DOHH2 (cell line): ENCODE measurements at regions not wholly inside any gene's neighbourhood (a gene's known extent, or its start where the extent isn't known, plus 50 kb on each side); places are given as distances from the start of the nearest gene placed in this dataset.

Experiments used
- H3F3A ChIP-seq: fragments of 200-600 bp; sonication (generic), shearing (Covaris generic); 2 replicates; pipeline ENCODE4 v1.6.0; 2016; ENCODE audit warnings: antibody characterized with exemption, mild to moderate bottlenecking; ENCODE audit not compliant: control insufficient read depth, insufficient read depth
- H3K27ac ChIP-seq: fragments of 200-600 bp; sonication (generic); 2 replicates; pipeline ENCODE4 v1.5.1; 2014; ENCODE audit warnings: low read depth, mild to moderate bottlenecking, low read length, moderate library complexity
- H3K27me3 ChIP-seq: fragments of 200-600 bp; sonication (generic); 2 replicates; pipeline ENCODE4 v1.6.1; 2014; ENCODE audit warnings: mild to moderate bottlenecking, low read length, mixed read lengths; ENCODE audit not compliant: control insufficient read depth
- H3K36me3 ChIP-seq: fragments of 200-600 bp; sonication (generic); 2 replicates; pipeline ENCODE4 v1.6.1; 2014; ENCODE audit warnings: mild to moderate bottlenecking, low read length, moderate library complexity, mixed read lengths; ENCODE audit not compliant: control insufficient read depth
- H3K4me1 ChIP-seq: fragments of 200-600 bp; sonication (generic); 2 replicates; pipeline ENCODE4 v1.6.1; 2014; ENCODE audit warnings: mild to moderate bottlenecking, low read length, mixed read lengths; ENCODE audit not compliant: control insufficient read depth
- H3K4me2 ChIP-seq: fragments of 200-600 bp; sonication (generic); 2 replicates; pipeline ENCODE4 v1.6.0; 2014; ENCODE audit warnings: mild to moderate bottlenecking, low read length, moderate library complexity
- H3K4me3 ChIP-seq: fragments of 200-600 bp; sonication (generic); 2 replicates; pipeline ENCODE4 v1.5.1; 2014; ENCODE audit warnings: mild to moderate bottlenecking, low read length, mixed read lengths
- H3K79me2 ChIP-seq: fragments of 200-600 bp; sonication (generic); 2 replicates; pipeline ENCODE4 v1.6.1; 2014; ENCODE audit warnings: mild to moderate bottlenecking, low read length, mixed read lengths; ENCODE audit not compliant: control insufficient read depth
- H3K9me2 ChIP-seq: fragments of 200-600 bp; sonication (generic); replicated peaks from 2 replicates; pipeline ENCODE4 v1.6.1; 2014; ENCODE audit warnings: mild to moderate bottlenecking, low read length, mixed read lengths; ENCODE audit not compliant: control insufficient read depth
- H3K9me3 ChIP-seq: fragments of 200-600 bp; sonication (generic); 2 replicates; pipeline ENCODE4 v1.6.1; 2014; ENCODE audit warnings: antibody characterized with exemption, low read length, mixed read lengths; ENCODE audit not compliant: control insufficient read depth, insufficient read depth
- H4K20me1 ChIP-seq: fragments of 200-600 bp; sonication (generic); 2 replicates; pipeline ENCODE4 v1.6.0; 2014; ENCODE audit warnings: low read depth, mild to moderate bottlenecking, antibody characterized with exemption, low read length, moderate library complexity; ENCODE audit not compliant: control insufficient read depth, insufficient read depth
- EZH2phosphoT487 ChIP-seq: fragments of 200-600 bp; sonication (generic); IDR thresholded peaks from 2 replicates; pipeline ENCODE4 v1.6.1; 2017; ENCODE audit warnings: borderline replicate concordance, mild to moderate bottlenecking, antibody characterized with exemption, low read length, moderate library complexity, mixed read lengths
- TF ChIP-seq, protein P1 (sequence below): fragments of 200-600 bp; sonication (generic); IDR thresholded peaks from one replicate; pipeline ENCODE4 v1.5.1; 2014; ENCODE audit warnings: antibody characterized with exemption, mild to moderate bottlenecking, low read depth, low read length; ENCODE audit not compliant: poor library complexity, severe bottlenecking

DNA sequence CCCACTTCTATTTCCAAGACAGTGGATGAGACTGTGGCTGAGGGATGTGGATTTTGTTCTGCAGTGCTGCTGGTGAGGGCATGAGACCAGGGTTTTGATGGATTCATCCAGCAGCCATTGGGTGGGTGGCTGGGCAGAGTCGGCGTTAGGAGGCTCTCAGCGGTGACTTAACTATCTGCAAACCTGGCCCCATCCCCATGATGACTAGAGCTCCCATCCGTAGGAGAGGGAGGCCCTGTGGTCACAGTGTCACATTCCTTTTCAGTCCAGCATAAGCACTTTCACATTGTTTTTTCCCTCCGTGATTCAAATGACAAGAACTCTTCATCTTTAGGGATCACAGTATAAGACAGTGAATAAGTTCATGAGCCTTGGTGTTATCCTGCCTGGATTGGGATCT, 60.4 kb upstream of the SPRY4 start:
- Histone ChIP-seq H3K36me3 (no peaks in the 10 kb centered on the region), H3K79me2 (no peaks in the 10 kb centered on the region), H3F3A (no peaks in the 10 kb centered on the region), H3K9me2 (no peaks in the 10 kb centered on the region), H3K27me3 (no peaks in the 10 kb centered on the region), H3K4me3 (no peak overlapping the region), H3K4me1 (no peaks in the 10 kb centered on the region), H4K20me1 (no peaks in the 10 kb centered on the region), H3K9me3 (no peaks in the 10 kb centered on the region), H3K27ac (no peak overlapping the region), H3K4me2 (no peak overlapping the region)
- TF ChIP-seq, protein P1, sequence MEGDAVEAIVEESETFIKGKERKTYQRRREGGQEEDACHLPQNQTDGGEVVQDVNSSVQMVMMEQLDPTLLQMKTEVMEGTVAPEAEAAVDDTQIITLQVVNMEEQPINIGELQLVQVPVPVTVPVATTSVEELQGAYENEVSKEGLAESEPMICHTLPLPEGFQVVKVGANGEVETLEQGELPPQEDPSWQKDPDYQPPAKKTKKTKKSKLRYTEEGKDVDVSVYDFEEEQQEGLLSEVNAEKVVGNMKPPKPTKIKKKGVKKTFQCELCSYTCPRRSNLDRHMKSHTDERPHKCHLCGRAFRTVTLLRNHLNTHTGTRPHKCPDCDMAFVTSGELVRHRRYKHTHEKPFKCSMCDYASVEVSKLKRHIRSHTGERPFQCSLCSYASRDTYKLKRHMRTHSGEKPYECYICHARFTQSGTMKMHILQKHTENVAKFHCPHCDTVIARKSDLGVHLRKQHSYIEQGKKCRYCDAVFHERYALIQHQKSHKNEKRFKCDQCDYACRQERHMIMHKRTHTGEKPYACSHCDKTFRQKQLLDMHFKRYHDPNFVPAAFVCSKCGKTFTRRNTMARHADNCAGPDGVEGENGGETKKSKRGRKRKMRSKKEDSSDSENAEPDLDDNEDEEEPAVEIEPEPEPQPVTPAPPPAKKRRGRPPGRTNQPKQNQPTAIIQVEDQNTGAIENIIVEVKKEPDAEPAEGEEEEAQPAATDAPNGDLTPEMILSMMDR, result no peak
- TF ChIP-seq EZH2phosphoT487, result no peak

DNA sequence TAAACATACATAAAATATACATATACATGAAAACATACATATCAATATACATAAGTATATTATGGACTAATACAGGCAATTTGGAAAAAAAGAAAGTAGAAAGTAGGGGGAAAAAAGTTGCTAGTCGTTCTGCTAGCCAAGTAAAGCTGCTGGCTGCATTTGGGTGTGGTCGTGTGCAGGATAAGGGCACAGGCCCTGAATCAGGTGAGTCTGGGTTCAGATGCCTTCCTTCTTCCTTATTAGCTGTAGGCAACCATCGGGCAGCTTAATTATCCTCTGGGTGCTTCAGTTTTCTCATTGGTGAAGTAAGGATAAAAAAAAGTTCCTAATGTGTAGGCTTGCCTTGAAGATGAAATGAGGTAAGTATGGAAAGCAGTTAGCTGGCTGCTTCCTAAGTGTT, 59.2 kb upstream of the SPRY4 start:
- no peaks in the 10 kb centered on the region for H3K9me3 ChIP-seq
- H3K4me3 ChIP-seq, result no peak overlapping the region
- no peak overlapping the region for H3K27ac ChIP-seq
- H3K4me2 ChIP-seq, result no peak overlapping the region
- H3K9me2 ChIP-seq, result no peaks in the 10 kb centered on the region
- no peaks in the 10 kb centered on the region for H4K20me1 ChIP-seq
- TF ChIP-seq, protein P1, result no peak
- no peak for TF ChIP-seq EZH2phosphoT487
- H3K79me2 ChIP-seq, result no peaks in the 10 kb centered on the region
- H3K36me3 ChIP-seq, result no peaks in the 10 kb centered on the region
- peaks cover 1% of the 10 kb centered on the region; the same call in 1 of the 2 replicates for H3K27me3 ChIP-seq
- no peaks in the 10 kb centered on the region for H3F3A ChIP-seq
- no peaks in the 10 kb centered on the region for H3K4me1 ChIP-seq

DNA sequence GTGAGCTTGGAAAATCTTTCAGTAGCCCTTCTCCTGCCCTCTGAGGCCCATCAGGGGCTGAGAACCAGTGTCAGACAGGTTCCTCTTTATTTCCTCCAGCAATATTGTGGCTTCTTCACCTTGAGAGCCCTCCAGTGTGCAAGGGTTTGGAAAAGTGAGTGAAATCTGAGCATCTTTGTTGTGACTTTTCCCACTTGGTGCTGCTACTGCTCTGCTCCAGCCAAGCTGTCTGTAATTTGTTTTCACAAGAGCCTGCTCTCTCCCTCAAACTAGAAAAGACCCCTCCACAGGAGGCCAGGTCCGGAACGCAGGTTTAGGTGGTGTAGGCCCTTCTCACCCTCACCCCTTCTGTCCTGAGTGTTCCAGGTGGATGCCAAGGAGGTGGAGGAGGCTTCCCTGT, 57.4 kb upstream of the SPRY4 start:
- no peak for TF ChIP-seq EZH2phosphoT487
- TF ChIP-seq, protein P1, result no peak
- no peaks in the 10 kb centered on the region for H3K4me1 ChIP-seq
- H3K4me2 ChIP-seq, result no peak overlapping the region
- no peaks in the 10 kb centered on the region for H3K36me3 ChIP-seq
- no peak overlapping the region for H3K4me3 ChIP-seq
- no peak overlapping the region for H3K27ac ChIP-seq
- no peaks in the 10 kb centered on the region for H3K9me2 ChIP-seq
- H3K9me3 ChIP-seq, result no peaks in the 10 kb centered on the region
- H3K79me2 ChIP-seq, result no peaks in the 10 kb centered on the region
- no peaks in the 10 kb centered on the region for H3F3A ChIP-seq
- H3K27me3 ChIP-seq, result peaks cover 8% of the 10 kb centered on the region
- H4K20me1 ChIP-seq, result no peaks in the 10 kb centered on the region
